IMR-90 (cell line): ENCODE measurements at regions not wholly inside any gene's neighbourhood (a gene's known extent, or its start where the extent isn't known, plus 50 kb on each side); places are given as distances from the start of the nearest gene placed in this dataset.

Experiments used
- ATAC-seq: fragments of 200-7000 bp; cut with Tn5 transposase; 2 replicates; pipeline ENCODE4 v1.9.1; 2020; ENCODE audit warnings: low read depth, mild to moderate bottlenecking, moderate library complexity
- BruUV-seq: library from RNA; stranded (reverse); fragments of 400-500 nt; replicated peaks from 2 replicates; lab custom pipeline; 2021; lab: Mats Ljungman, UMichigan
- CTCF ChIA-PET: fragments of 300-600 bp; formaldehyde crosslinking; extraction: SDS; loops from one replicate; lab custom pipeline; 2021; ENCODE audit warnings: antibody characterized with exemption; lab: Yijun Ruan, JAX
- POLR2A ChIA-PET: fragments of 300-600 bp; sonication (Branson Sonifier 250); formaldehyde crosslinking; loops from one replicate; lab custom pipeline; 2022; ENCODE audit warnings: antibody characterized with exemption; ENCODE audit not compliant: unreplicated experiment; lab: Charles Lee
- DNase-seq: peaks from one replicate; pipeline ENCODE4 v3.0.0; 2013
- H2AFZ ChIP-seq: replicated peaks from 2 replicates; pipeline ENCODE3; 2013; ENCODE audit warnings: low read length, mild to moderate bottlenecking; ENCODE audit not compliant: poor library complexity
- H2AK5ac ChIP-seq: 2 replicates; pipeline ENCODE4 v1.6.1; 2013; ENCODE audit warnings: low read depth, low read length, inconsistent platforms
- H2AK9ac ChIP-seq: replicated peaks from 2 replicates; pipeline ENCODE3; 2013; ENCODE audit warnings: mild to moderate bottlenecking, low read depth, low read length, moderate library complexity; ENCODE audit not compliant: poor library complexity
- H2BK120ac ChIP-seq: 2 replicates; pipeline ENCODE4 v1.6.1; 2013; ENCODE audit warnings: low read depth, low read length, inconsistent platforms
- H2BK15ac ChIP-seq: 3 replicates; pipeline ENCODE4 v1.6.1; 2013; ENCODE audit warnings: low read depth, low read length, inconsistent platforms
- H2BK20ac ChIP-seq: 2 replicates; pipeline ENCODE4 v1.6.1; 2013; ENCODE audit warnings: low read depth, mild to moderate bottlenecking, inconsistent platforms, low read length, moderate library complexity
- H2BK5ac ChIP-seq: 2 replicates; pipeline ENCODE4 v1.6.1; 2013; ENCODE audit warnings: mild to moderate bottlenecking, low read depth, low read length, inconsistent platforms; ENCODE audit not compliant: poor library complexity, severe bottlenecking
- H3K14ac ChIP-seq: replicated peaks from 2 replicates; pipeline ENCODE4 v1.6.1; 2013; ENCODE audit warnings: low read depth, low read length, inconsistent platforms
- H3K18ac ChIP-seq: 2 replicates; pipeline ENCODE4 v1.6.1; 2013; ENCODE audit warnings: low read depth, low read length, control low read depth
- H3K23ac ChIP-seq: 2 replicates; pipeline ENCODE4 v1.6.1; 2013; ENCODE audit warnings: low read depth, low read length, inconsistent platforms
- H3K27ac ChIP-seq: 2 replicates; pipeline ENCODE4 v1.5.1; 2013; ENCODE audit warnings: mild to moderate bottlenecking, control low read depth, low read length; ENCODE audit not compliant: insufficient read depth
- H3K27me3 ChIP-seq: 2 replicates; pipeline ENCODE4 v1.6.1; 2013; ENCODE audit warnings: low read length; ENCODE audit not compliant: control insufficient read depth, insufficient read depth
- H3K36me3 ChIP-seq: 2 replicates; pipeline ENCODE4 v1.6.1; 2013; ENCODE audit warnings: low read length, mixed read lengths; ENCODE audit not compliant: control insufficient read depth, insufficient read depth
- H3K4ac ChIP-seq: 2 replicates; pipeline ENCODE4 v1.6.1; 2013; ENCODE audit warnings: low read depth, low read length, inconsistent platforms
- H3K4me1 ChIP-seq: 2 replicates; pipeline ENCODE4 v1.6.1; 2013; ENCODE audit warnings: low read length, mixed read lengths; ENCODE audit not compliant: control insufficient read depth, insufficient read depth
- H3K4me2 ChIP-seq: 2 replicates; pipeline ENCODE4 v1.6.1; 2013; ENCODE audit warnings: low read depth, mild to moderate bottlenecking, control low read depth, low read length, moderate library complexity
- H3K4me3 ChIP-seq: 2 replicates; pipeline ENCODE4 v1.5.1; 2013; ENCODE audit warnings: low read depth, mild to moderate bottlenecking, control low read depth, low read length, moderate library complexity; ENCODE audit not compliant: insufficient read depth
- H3K56ac ChIP-seq: 2 replicates; pipeline ENCODE4 v1.6.1; 2013; ENCODE audit warnings: low read length, inconsistent platforms; ENCODE audit not compliant: insufficient read depth; ENCODE audit errors: extremely low read depth
- H3K79me1 ChIP-seq, 2 experiments: 2 replicates each; pipeline ENCODE4 v1.6.1; 2013; ENCODE audit warnings: low read length in 2 of 2, inconsistent platforms in 1 of 2, low read depth in 1 of 2
- H3K9ac ChIP-seq: 2 replicates; pipeline ENCODE4 v1.6.1; 2013; ENCODE audit warnings: low read depth, low read length, control low read depth
- H3K9me1 ChIP-seq: 2 replicates; pipeline ENCODE4 v1.6.1; 2013; ENCODE audit warnings: low read length, inconsistent platforms; ENCODE audit not compliant: insufficient read depth
- H3K9me3 ChIP-seq: 2 replicates; pipeline ENCODE4 v1.6.1; 2013; ENCODE audit warnings: low read length; ENCODE audit not compliant: control insufficient read depth, insufficient read depth
- H4K20me1 ChIP-seq: 2 replicates; pipeline ENCODE4 v1.6.1; 2013; ENCODE audit warnings: low read length, inconsistent platforms; ENCODE audit not compliant: insufficient read depth
- H4K5ac ChIP-seq: 2 replicates; pipeline ENCODE4 v1.6.1; 2013; ENCODE audit warnings: mild to moderate bottlenecking, low read depth, low read length, control low read depth
- H4K8ac ChIP-seq, 2 experiments: 2 replicates each; pipeline ENCODE4 v1.6.1; 2013; ENCODE audit warnings: low read depth in 2 of 2, low read length in 2 of 2, control low read depth in 1 of 2, inconsistent platforms in 1 of 2
- H4K91ac ChIP-seq: 2 replicates; pipeline ENCODE4 v1.6.1; 2013; ENCODE audit warnings: low read depth, low read length, inconsistent platforms; ENCODE audit not compliant: insufficient read depth
- BHLHE40 ChIP-seq: fragments of 150-350 bp; IDR thresholded peaks from 2 replicates; pipeline ENCODE4 v1.6.1; 2016; ENCODE audit warnings: mild to moderate bottlenecking, low read depth, low read length
- WGBS, 2 experiments: methylation state at CpG; one replicate each; pipeline versions ENCODE4 v1.1.5 to v1.1.7; 2013; ENCODE audit warnings: missing lambda C conversion rate in 2 of 2; ENCODE audit not compliant: insufficient read length in 1 of 2; ENCODE audit errors: extremely low coverage in 2 of 2; 5-methylcytosine and 5-hydroxymethylcytosine counted together
- dilution Hi-C: fragments of 300-500 bp; cut with HindIII; formaldehyde crosslinking; loops from one replicate; pipeline ENCODE4 v1.14.3; 2018; ENCODE audit warnings: low sequenced_read_pairs; ENCODE audit not compliant: unreplicated experiment
- in situ Hi-C: fragments of 300-500 bp; cut with MboI; formaldehyde crosslinking; loops from 3 replicates; pipeline ENCODE4 v1.14.3; 2019; ENCODE audit warnings: low sequenced_read_pairs, inconsistent platforms, mixed read lengths
- intact Hi-C: fragments of 100-400 bp; cut with micrococcal nuclease; formaldehyde crosslinking; loops from 2 replicates; pipeline ENCODE4 v1.10.0; 2022
- TF ChIP-seq, protein P1 (sequence below): fragments of 150-350 bp; IDR thresholded peaks from 2 replicates; pipeline ENCODE4 v1.6.1; 2016; ENCODE audit warnings: low read depth, mild to moderate bottlenecking, low read length, moderate library complexity, borderline replicate concordance
- TF ChIP-seq, protein P2 (sequence below): fragments of 150-350 bp; IDR thresholded peaks from 2 replicates; pipeline ENCODE4 v1.6.1; 2017; ENCODE audit warnings: mild to moderate bottlenecking, antibody characterized with exemption, low read length, low read depth

DNA sequence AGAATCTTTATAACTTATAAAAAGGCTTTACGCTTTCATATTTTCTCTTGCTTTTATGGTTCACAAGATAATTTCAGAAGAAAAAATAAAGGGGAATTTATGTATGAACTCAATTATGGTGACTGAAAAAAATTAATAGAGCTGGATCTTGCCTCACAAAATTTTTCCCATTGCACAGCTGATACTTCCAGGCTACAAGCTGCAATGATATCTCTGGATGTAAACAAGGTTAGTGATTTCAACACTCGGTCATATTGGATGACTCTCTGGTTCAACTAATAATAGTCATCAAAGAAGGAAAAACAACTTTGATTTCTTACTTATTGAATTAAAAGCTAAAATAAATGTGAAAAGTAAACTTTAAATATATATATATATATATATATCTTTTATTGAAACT lies 868.0 kb downstream of the FAT4 start:
- Histone ChIP-seq H3K27ac (no peak overlapping the region), H3K27me3 (no peaks in the 10 kb centered on the region), H3K4me3 (no peak overlapping the region), H2BK5ac (no peak overlapping the region), H3K9ac (no peak overlapping the region), H3K18ac (no peak overlapping the region), H3K4me1 (no peaks in the 10 kb centered on the region), H3K36me3 (no peaks in the 10 kb centered on the region), H2AFZ (no peak overlapping the region), H3K4me2 (no peak overlapping the region), H4K91ac (no peak overlapping the region), H3K79me1 (no peaks in the 10 kb centered on the region), H3K9me3 (no peaks in the 10 kb centered on the region), H4K8ac (no peak overlapping the region), H3K9me1 (no peaks in the 10 kb centered on the region), H3K56ac (no peak overlapping the region), H4K20me1 (no peaks in the 10 kb centered on the region), H2BK20ac (no peak overlapping the region), H2BK120ac (no peak overlapping the region), H2BK15ac (no peak overlapping the region), H3K4ac (no peak overlapping the region), H2AK9ac (no peak overlapping the region), H3K14ac (no peak overlapping the region), H2AK5ac (no peak overlapping the region), H4K5ac (no peak overlapping the region), H3K23ac (no peak overlapping the region)
- dilution Hi-C loops (no loop called here), intact Hi-C loops (no loop called here), in situ Hi-C loops (no loop called here)
- CTCF ChIA-PET = no interaction called here
- TF ChIP-seq BHLHE40 = no peak
- TF ChIP-seq, protein P1, sequence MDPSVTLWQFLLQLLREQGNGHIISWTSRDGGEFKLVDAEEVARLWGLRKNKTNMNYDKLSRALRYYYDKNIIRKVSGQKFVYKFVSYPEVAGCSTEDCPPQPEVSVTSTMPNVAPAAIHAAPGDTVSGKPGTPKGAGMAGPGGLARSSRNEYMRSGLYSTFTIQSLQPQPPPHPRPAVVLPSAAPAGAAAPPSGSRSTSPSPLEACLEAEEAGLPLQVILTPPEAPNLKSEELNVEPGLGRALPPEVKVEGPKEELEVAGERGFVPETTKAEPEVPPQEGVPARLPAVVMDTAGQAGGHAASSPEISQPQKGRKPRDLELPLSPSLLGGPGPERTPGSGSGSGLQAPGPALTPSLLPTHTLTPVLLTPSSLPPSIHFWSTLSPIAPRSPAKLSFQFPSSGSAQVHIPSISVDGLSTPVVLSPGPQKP = no peak
- TF ChIP-seq, protein P2, sequence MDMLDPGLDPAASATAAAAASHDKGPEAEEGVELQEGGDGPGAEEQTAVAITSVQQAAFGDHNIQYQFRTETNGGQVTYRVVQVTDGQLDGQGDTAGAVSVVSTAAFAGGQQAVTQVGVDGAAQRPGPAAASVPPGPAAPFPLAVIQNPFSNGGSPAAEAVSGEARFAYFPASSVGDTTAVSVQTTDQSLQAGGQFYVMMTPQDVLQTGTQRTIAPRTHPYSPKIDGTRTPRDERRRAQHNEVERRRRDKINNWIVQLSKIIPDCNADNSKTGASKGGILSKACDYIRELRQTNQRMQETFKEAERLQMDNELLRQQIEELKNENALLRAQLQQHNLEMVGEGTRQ = no peak
- DNase-seq = peak; percentile 48
- POLR2A ChIA-PET = no interaction called here
- BruUV-seq = no TSS peak
- peak; percentile 63 for ATAC-seq
- WGBS, 2 experiments = no CpG with 5 or more reads among the region's 2 CpGs
